C4-2B (cell line): ENCODE measurements at regions not wholly inside any gene's neighbourhood (a gene's known extent, or its start where the extent isn't known, plus 50 kb on each side); places are given as distances from the start of the nearest gene placed in this dataset.
"Not testable (repeated sequence)": the region's sequence is repeated elsewhere in the genome, so short reads cannot be mapped to it uniquely, and the experiment has no call there.

Experiments used
- ZFX ChIP-seq: fragments of 450-650 bp; IDR thresholded peaks from 2 replicates; pipeline ENCODE4 v1.6.1; 2017
- TF ChIP-seq, protein P1 (sequence below): fragments of 450-650 bp; conservative IDR thresholded peaks from 2 replicates; pipeline ENCODE4 v1.5.1; 2017; ENCODE audit warnings: mild to moderate bottlenecking

DNA sequence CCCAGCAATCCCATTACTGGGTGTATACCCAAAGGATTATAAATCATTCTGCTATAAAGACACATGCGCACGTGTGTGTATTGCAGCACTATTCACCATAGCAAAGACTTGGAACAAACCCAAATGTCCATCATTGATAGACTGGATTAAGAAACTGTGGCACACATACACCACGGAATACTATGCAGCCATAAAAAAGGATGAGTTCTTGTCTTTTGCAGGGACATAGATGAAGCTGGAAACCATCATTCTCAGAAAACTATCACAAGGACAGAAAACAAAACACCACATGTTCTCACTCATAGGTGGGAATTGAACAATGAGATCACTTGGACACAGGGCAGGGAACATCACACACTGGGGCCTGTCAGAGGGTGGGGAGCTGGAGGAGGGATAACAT is 100.4 kb upstream of the ADO start:
- TF ChIP-seq, protein P1, sequence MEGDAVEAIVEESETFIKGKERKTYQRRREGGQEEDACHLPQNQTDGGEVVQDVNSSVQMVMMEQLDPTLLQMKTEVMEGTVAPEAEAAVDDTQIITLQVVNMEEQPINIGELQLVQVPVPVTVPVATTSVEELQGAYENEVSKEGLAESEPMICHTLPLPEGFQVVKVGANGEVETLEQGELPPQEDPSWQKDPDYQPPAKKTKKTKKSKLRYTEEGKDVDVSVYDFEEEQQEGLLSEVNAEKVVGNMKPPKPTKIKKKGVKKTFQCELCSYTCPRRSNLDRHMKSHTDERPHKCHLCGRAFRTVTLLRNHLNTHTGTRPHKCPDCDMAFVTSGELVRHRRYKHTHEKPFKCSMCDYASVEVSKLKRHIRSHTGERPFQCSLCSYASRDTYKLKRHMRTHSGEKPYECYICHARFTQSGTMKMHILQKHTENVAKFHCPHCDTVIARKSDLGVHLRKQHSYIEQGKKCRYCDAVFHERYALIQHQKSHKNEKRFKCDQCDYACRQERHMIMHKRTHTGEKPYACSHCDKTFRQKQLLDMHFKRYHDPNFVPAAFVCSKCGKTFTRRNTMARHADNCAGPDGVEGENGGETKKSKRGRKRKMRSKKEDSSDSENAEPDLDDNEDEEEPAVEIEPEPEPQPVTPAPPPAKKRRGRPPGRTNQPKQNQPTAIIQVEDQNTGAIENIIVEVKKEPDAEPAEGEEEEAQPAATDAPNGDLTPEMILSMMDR = not testable (repeated sequence)
- TF ChIP-seq ZFX = not testable (repeated sequence)
